H1 (cell line): ENCODE measurements at regions not wholly inside any gene's neighbourhood (a gene's known extent, or its start where the extent isn't known, plus 50 kb on each side); places are given as distances from the start of the nearest gene placed in this dataset.

ENCODE experiments used
- CTCF ChIA-PET: fragments of 300-600 bp; sonication (Branson Sonifier 250); formaldehyde crosslinking; loops from one replicate; lab custom pipeline; 2021; ENCODE audit not compliant: partially characterized antibody; lab: Charles Lee
- POLR2A ChIA-PET: fragments of 300-600 bp; sonication (Branson Sonifier 250); formaldehyde crosslinking; loops from one replicate; lab custom pipeline; 2021; ENCODE audit warnings: inconsistent platforms; ENCODE audit not compliant: partially characterized antibody; lab: Charles Lee
- DNase-seq, 2 experiments: peaks; one replicate each; pipeline versions ENCODE4 v3.0.0 to v3.0.0-alpha.2; 2010 to 2022; ENCODE audit warnings: low spot score in 2 of 2, low read depth in 1 of 2, mixed read lengths in 1 of 2
- FAIRE-seq: peaks from 2 replicates; lab custom pipeline; 2011; peaks lifted over from hg19 to GRCh38; lab: Jason Lieb, UNC
- H2AFZ ChIP-seq: 2 replicates; pipeline ENCODE4 v1.8.1; 2012; ENCODE audit warnings: low read length, inconsistent platforms
- H2AK5ac ChIP-seq: 2 replicates; pipeline ENCODE4 v1.6.1; 2013; ENCODE audit warnings: low read depth, low read length
- H2BK120ac ChIP-seq: replicated peaks from 2 replicates; pipeline ENCODE3; 2013; ENCODE audit warnings: low read depth, low read length, inconsistent platforms
- H2BK12ac ChIP-seq: 2 replicates; pipeline ENCODE4 v1.6.1; 2013; ENCODE audit warnings: low read depth, low read length
- H2BK15ac ChIP-seq: 2 replicates; pipeline ENCODE4 v1.6.1; 2013; ENCODE audit warnings: low read length
- H2BK20ac ChIP-seq: 2 replicates; pipeline ENCODE4 v1.6.1; 2013; ENCODE audit warnings: low read length
- H2BK5ac ChIP-seq: 2 replicates; pipeline ENCODE4 v1.6.1; 2013; ENCODE audit warnings: low read depth, low read length
- H3K14ac ChIP-seq: 2 replicates; pipeline ENCODE4 v1.6.1; 2013; ENCODE audit warnings: inconsistent platforms; ENCODE audit not compliant: insufficient read length
- H3K18ac ChIP-seq: 2 replicates; pipeline ENCODE4 v1.6.1; 2013; ENCODE audit warnings: low read length; ENCODE audit errors: extremely low read depth
- H3K23ac ChIP-seq: 2 replicates; pipeline ENCODE4 v1.6.1; 2013; ENCODE audit warnings: inconsistent platforms; ENCODE audit not compliant: insufficient read length
- H3K23me2 ChIP-seq: 2 replicates; pipeline ENCODE4 v1.6.1; 2013; ENCODE audit warnings: low read depth, low read length
- H3K27ac ChIP-seq: 2 replicates; pipeline ENCODE4 v1.6.1; 2011; ENCODE audit warnings: low read depth, low read length, inconsistent platforms
- H3K27me3 ChIP-seq, 4 experiments: replicated peaks in 1 of 4; 1 replicate in 1 of 4; 2 replicates in 3 of 4; pipeline versions ENCODE4 v1.6.1 to v1.8.1; 2011 to 2013; ENCODE audit warnings: low read length in 3 of 4, mild to moderate bottlenecking in 3 of 4, inconsistent platforms in 2 of 4, mixed read lengths in 2 of 4, moderate library complexity in 1 of 4; ENCODE audit not compliant: control insufficient read depth in 3 of 4, insufficient read depth in 3 of 4; ENCODE audit errors: extremely low read depth in 1 of 4
- H3K36me3 ChIP-seq, 4 experiments: 2 replicates each; pipeline versions ENCODE4 v1.6.1 to v1.8.1; 2011 to 2013; ENCODE audit warnings: mild to moderate bottlenecking in 4 of 4, low read length in 3 of 4, moderate library complexity in 2 of 4, control low read depth in 1 of 4, inconsistent platforms in 1 of 4; ENCODE audit not compliant: insufficient read depth in 4 of 4, control insufficient read depth in 2 of 4
- H3K4ac ChIP-seq: replicated peaks from 2 replicates; pipeline ENCODE3; 2013; ENCODE audit warnings: low read length, low read depth, mixed read lengths, inconsistent platforms; ENCODE audit not compliant: insufficient read length
- H3K4me1 ChIP-seq, 4 experiments: replicated peaks in 1 of 4; 1 replicate in 1 of 4; 2 replicates in 3 of 4; pipeline versions ENCODE4 v1.6.1 to v1.8.1; 2011 to 2013; ENCODE audit warnings: low read length in 3 of 4, inconsistent platforms in 2 of 4, mixed read lengths in 1 of 4; ENCODE audit not compliant: insufficient read depth in 4 of 4, control insufficient read depth in 3 of 4
- H3K4me2 ChIP-seq, 2 experiments: 2 replicates each; pipeline versions ENCODE4 v1.6.1 to v1.8.1; 2011 to 2013; ENCODE audit warnings: low read depth in 2 of 2, low read length in 2 of 2, control low read depth in 1 of 2, inconsistent platforms in 1 of 2, mild to moderate bottlenecking in 1 of 2; ENCODE audit not compliant: insufficient read depth in 1 of 2
- H3K4me3 ChIP-seq, 4 experiments: fragments of 200-600, 300-600 bp in 1 of 4; sonication (generic), shearing (Covaris generic), sonication (Bioruptor Twin) in 1 of 4; 2 replicates each; pipeline versions ENCODE4 v1.5.1 to v1.8.1; 2011 to 2016; ENCODE audit warnings: low read length in 4 of 4, low read depth in 3 of 4, control low read depth in 2 of 4, inconsistent platforms in 2 of 4, mild to moderate bottlenecking in 2 of 4, mixed read lengths in 1 of 4, moderate library complexity in 1 of 4; ENCODE audit not compliant: insufficient read depth in 2 of 4; ENCODE audit errors: extremely low read depth in 1 of 4
- H3K56ac ChIP-seq: replicated peaks from 2 replicates; pipeline ENCODE3; 2013; ENCODE audit warnings: low read depth, mild to moderate bottlenecking, mixed read lengths, low read length, inconsistent platforms; ENCODE audit not compliant: insufficient read length
- H3K79me1 ChIP-seq: 2 replicates; pipeline ENCODE4 v1.6.1; 2013; ENCODE audit warnings: low read depth, low read length, control low read depth
- H3K79me2 ChIP-seq, 2 experiments: 2 replicates each; pipeline versions ENCODE4 v1.6.1 to v1.8.1; 2012 to 2013; ENCODE audit warnings: low read length in 2 of 2, mild to moderate bottlenecking in 2 of 2, inconsistent platforms in 1 of 2; ENCODE audit not compliant: insufficient read depth in 2 of 2, control insufficient read depth in 1 of 2
- H3K9ac ChIP-seq, 4 experiments: replicated peaks in 1 of 4; 1 replicate in 1 of 4; 2 replicates in 3 of 4; pipeline versions ENCODE4 v1.6.1 to v1.8.1; 2011 to 2013; ENCODE audit warnings: low read depth in 3 of 4, low read length in 3 of 4, control low read depth in 2 of 4, mild to moderate bottlenecking in 2 of 4, moderate library complexity in 2 of 4, inconsistent platforms in 1 of 4; ENCODE audit errors: extremely low read depth in 1 of 4
- H3K9me3 ChIP-seq, 2 experiments: 2 replicates each; pipeline versions ENCODE4 v1.6.1 to v1.8.1; 2012 to 2013; ENCODE audit warnings: mild to moderate bottlenecking in 2 of 2, moderate library complexity in 2 of 2, control low read depth in 1 of 2, inconsistent platforms in 1 of 2, low read depth in 1 of 2, low read length in 1 of 2, mixed read lengths in 1 of 2; ENCODE audit not compliant: insufficient read depth in 2 of 2
- H4K20me1 ChIP-seq, 2 experiments: replicated peaks in 1 of 2; 2 replicates each; pipeline versions ENCODE3 to v1.8.1; 2011 to 2013; ENCODE audit warnings: inconsistent platforms in 2 of 2, low read length in 2 of 2, mild to moderate bottlenecking in 1 of 2; ENCODE audit not compliant: insufficient read depth in 2 of 2, control insufficient read depth in 1 of 2
- H4K5ac ChIP-seq: 2 replicates; pipeline ENCODE4 v1.6.1; 2013; ENCODE audit warnings: low read length, low read depth, mixed read lengths, inconsistent platforms; ENCODE audit not compliant: insufficient read length
- H4K8ac ChIP-seq: 2 replicates; pipeline ENCODE4 v1.8.0; 2013; ENCODE audit warnings: mild to moderate bottlenecking, moderate library complexity, low read length, inconsistent platforms; ENCODE audit not compliant: insufficient read depth; ENCODE audit errors: extremely low read depth
- H4K91ac ChIP-seq: replicated peaks from 2 replicates; pipeline ENCODE3; 2013; ENCODE audit warnings: low read length, mixed read lengths, inconsistent platforms; ENCODE audit not compliant: insufficient read length
- ASH2L ChIP-seq: fragments of 200-600, 300-600 bp; sonication (generic); IDR thresholded peaks from one replicate; pipeline ENCODE4 v1.7.1; 2017; ENCODE audit warnings: low read length
- BRCA1 ChIP-seq: IDR thresholded peaks from 2 replicates; pipeline ENCODE4 v1.6.1; 2012; ENCODE audit warnings: low read depth, low read length, improper control_type of control experiment
- HDAC6 ChIP-seq: IDR thresholded peaks from one replicate; pipeline ENCODE4 v1.7.1; 2012; ENCODE audit warnings: low read depth, mild to moderate bottlenecking, inconsistent platforms, low read length, moderate library complexity
- KDM4A ChIP-seq: IDR thresholded peaks from one replicate; pipeline ENCODE4 v1.7.1; 2012; ENCODE audit warnings: low read depth, mild to moderate bottlenecking, moderate library complexity, low read length, inconsistent platforms; ENCODE audit not compliant: severe bottlenecking
- RNF2 ChIP-seq: fragments of 200-900, 300-1000 bp; sonication (generic); IDR thresholded peaks from 2 replicates; pipeline ENCODE4 v1.7.1; 2016; ENCODE audit warnings: borderline replicate concordance, low read depth, mild to moderate bottlenecking, antibody characterized with exemption, low read length; ENCODE audit not compliant: poor library complexity, severe bottlenecking; ENCODE audit errors: missing control alignments
- SP1 ChIP-seq: IDR thresholded peaks from 2 replicates; pipeline ENCODE4 v1.6.1; 2011; ENCODE audit warnings: low read depth, low read length
- SUZ12 ChIP-seq: fragments of 200-600 bp; sonication (generic); IDR thresholded peaks from 2 replicates; pipeline ENCODE4 v1.6.1; 2012; ENCODE audit warnings: mild to moderate bottlenecking, inconsistent platforms, low read length, moderate library complexity, mixed read lengths
- TF ChIP-seq, protein P1 (sequence below): IDR thresholded peaks from 2 replicates; pipeline ENCODE4 v1.6.1; 2011; ENCODE audit warnings: low read length, improper control_type of control experiment
- TF ChIP-seq, protein P2 (sequence below): IDR thresholded peaks from 2 replicates; pipeline ENCODE4 v1.6.1; 2012; ENCODE audit warnings: inconsistent platforms
- TF ChIP-seq, protein P3 (sequence below): IDR thresholded peaks from 2 replicates; pipeline ENCODE4 v1.6.1; 2011; ENCODE audit warnings: low read depth, mild to moderate bottlenecking, low read length; ENCODE audit not compliant: insufficient read depth

DNA sequence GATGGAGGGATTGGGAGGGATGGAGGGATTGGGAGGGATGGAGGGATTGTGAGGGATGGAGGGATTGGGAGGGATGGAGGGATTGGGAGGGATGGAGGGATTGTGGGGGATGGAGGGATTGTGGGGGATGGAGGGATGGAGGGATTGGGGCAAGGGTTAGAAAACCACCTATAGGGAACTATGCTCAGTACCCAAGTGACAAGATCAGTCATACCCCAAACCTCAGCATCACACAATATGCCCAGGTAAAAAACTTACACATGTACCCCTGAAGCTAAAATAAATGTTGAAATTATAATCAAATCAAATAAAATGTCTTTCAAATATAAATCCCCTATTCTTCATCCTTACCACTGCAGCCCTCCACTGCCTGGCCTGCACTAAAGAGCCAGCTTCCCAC is 72.8 kb upstream of the HNRNPU start:
- no peak overlapping the region for H2AK5ac ChIP-seq
- no peaks in the 10 kb centered on the region; the same call in 1 of the 2 replicates for H3K23me2 ChIP-seq
- no peak overlapping the region for H2BK15ac ChIP-seq
- no peak overlapping the region for H3K4me3 ChIP-seq
- no peaks in the 10 kb centered on the region for H3K79me2 ChIP-seq
- no peak overlapping the region for H4K8ac ChIP-seq
- H3K9ac ChIP-seq = no peak overlapping the region
- H3K4me2 ChIP-seq = no peak overlapping the region
- no peak overlapping the region for H3K18ac ChIP-seq
- no peak overlapping the region for H3K27ac ChIP-seq
- CTCF ChIA-PET = interaction anchor here (2.0 kb wide), 1 partner anchor 11 kb away, joined by 4 read pairs; no protein-coding TSS in a partner anchor
- no peak overlapping the region for H2BK20ac ChIP-seq
- POLR2A ChIA-PET = interaction anchor here (1.2 kb wide), 1 partner anchor 8 kb away, joined by 3 read pairs; no protein-coding TSS in a partner anchor
- H4K5ac ChIP-seq = no peak overlapping the region
- DNase-seq (no peak), FAIRE-seq (no peak)
- no peak overlapping the region for H3K14ac ChIP-seq
- no peak overlapping the region for H3K56ac ChIP-seq
- no peak overlapping the region for H2AFZ ChIP-seq
- no peak overlapping the region for H4K91ac ChIP-seq
- H3K27me3 ChIP-seq = no peaks in the 10 kb centered on the region
- no peaks in the 10 kb centered on the region for H3K79me1 ChIP-seq
- TF ChIP-seq, protein P1, sequence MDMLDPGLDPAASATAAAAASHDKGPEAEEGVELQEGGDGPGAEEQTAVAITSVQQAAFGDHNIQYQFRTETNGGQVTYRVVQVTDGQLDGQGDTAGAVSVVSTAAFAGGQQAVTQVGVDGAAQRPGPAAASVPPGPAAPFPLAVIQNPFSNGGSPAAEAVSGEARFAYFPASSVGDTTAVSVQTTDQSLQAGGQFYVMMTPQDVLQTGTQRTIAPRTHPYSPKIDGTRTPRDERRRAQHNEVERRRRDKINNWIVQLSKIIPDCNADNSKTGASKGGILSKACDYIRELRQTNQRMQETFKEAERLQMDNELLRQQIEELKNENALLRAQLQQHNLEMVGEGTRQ = no peak
- TF ChIP-seq SP1 (no peak), HDAC6 (no peak), BRCA1 (no peak), KDM4A (no peak), SUZ12 (no peak), RNF2 (no peak), ASH2L (no peak)
- TF ChIP-seq, protein P2, sequence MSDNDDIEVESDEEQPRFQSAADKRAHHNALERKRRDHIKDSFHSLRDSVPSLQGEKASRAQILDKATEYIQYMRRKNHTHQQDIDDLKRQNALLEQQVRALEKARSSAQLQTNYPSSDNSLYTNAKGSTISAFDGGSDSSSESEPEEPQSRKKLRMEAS = no peak
- TF ChIP-seq, protein P3, sequence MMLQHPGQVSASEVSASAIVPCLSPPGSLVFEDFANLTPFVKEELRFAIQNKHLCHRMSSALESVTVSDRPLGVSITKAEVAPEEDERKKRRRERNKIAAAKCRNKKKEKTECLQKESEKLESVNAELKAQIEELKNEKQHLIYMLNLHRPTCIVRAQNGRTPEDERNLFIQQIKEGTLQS = no peak
- no peak overlapping the region for H2BK120ac ChIP-seq
- H3K23ac ChIP-seq = no peak overlapping the region
- no peaks in the 10 kb centered on the region for H3K36me3 ChIP-seq
- H3K4me1 ChIP-seq = no peaks in the 10 kb centered on the region
- no peak overlapping the region for H2BK12ac ChIP-seq
- no peaks in the 10 kb centered on the region for H3K9me3 ChIP-seq
- H3K4ac ChIP-seq = no peak overlapping the region
- H2BK5ac ChIP-seq = no peak overlapping the region
- no peaks in the 10 kb centered on the region for H4K20me1 ChIP-seq
